OCI-LY1 (cell line): ENCODE measurements at regions not wholly inside any gene's neighbourhood (a gene's known extent, or its start where the extent isn't known, plus 50 kb on each side); places are given as distances from the start of the nearest gene placed in this dataset.

Experiments used
- EZH2 ChIP-seq: fragments of 200-600 bp; sonication (generic), shearing (Covaris generic); IDR thresholded peaks from 2 replicates; pipeline ENCODE4 v1.8.0; 2017; ENCODE audit warnings: borderline replicate concordance, mixed run types, mild to moderate bottlenecking, antibody characterized with exemption, low read length, moderate library complexity, mixed read lengths
- TF ChIP-seq, protein P1 (sequence below): fragments of 200-600 bp; sonication (generic), shearing (Covaris generic); IDR thresholded peaks from 2 replicates; pipeline ENCODE4 v1.5.1; 2017; ENCODE audit warnings: mild to moderate bottlenecking, antibody characterized with exemption, low read length, moderate library complexity, mixed read lengths

DNA sequence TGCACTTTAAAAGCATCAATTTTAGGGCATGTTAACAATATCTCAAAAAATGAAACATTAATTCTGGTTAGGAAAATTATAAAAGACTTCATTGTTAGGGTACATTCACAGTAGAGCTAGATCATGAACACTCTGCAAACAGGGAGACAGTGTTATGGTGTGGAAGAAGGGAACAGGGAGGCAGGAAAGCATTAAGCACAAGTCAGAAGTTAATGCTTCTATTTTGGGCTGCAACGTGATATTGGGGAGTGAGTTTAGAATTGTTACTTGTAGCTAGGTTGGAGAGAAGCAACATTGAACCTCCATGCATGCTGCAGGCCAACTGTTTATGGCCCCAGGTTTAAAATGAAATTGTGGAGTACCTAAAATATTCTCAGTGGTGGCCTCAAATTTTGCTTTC is 278.1 kb upstream of the NMUR2 start:
- TF ChIP-seq, protein P1, sequence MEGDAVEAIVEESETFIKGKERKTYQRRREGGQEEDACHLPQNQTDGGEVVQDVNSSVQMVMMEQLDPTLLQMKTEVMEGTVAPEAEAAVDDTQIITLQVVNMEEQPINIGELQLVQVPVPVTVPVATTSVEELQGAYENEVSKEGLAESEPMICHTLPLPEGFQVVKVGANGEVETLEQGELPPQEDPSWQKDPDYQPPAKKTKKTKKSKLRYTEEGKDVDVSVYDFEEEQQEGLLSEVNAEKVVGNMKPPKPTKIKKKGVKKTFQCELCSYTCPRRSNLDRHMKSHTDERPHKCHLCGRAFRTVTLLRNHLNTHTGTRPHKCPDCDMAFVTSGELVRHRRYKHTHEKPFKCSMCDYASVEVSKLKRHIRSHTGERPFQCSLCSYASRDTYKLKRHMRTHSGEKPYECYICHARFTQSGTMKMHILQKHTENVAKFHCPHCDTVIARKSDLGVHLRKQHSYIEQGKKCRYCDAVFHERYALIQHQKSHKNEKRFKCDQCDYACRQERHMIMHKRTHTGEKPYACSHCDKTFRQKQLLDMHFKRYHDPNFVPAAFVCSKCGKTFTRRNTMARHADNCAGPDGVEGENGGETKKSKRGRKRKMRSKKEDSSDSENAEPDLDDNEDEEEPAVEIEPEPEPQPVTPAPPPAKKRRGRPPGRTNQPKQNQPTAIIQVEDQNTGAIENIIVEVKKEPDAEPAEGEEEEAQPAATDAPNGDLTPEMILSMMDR = no peak
- TF ChIP-seq EZH2 = no peak
